Endothelial cell of umbilical vein (primary cell): ENCODE measurements at regions not wholly inside any gene's neighbourhood (a gene's known extent, or its start where the extent isn't known, plus 50 kb on each side); places are given as distances from the start of the nearest gene placed in this dataset.

Experiments
- BruUV-seq: library from RNA; stranded (reverse); fragments of 400-500 nt; replicated peaks from 2 replicates; lab custom pipeline; 2021; lab: Mats Ljungman, UMichigan
- CTCF ChIA-PET: fragments of 300-600, 350-600 bp; sonication (Branson Sonifier 250); formaldehyde crosslinking; loops from one replicate; lab custom pipeline; 2021; ENCODE audit warnings: antibody characterized with exemption, inconsistent platforms; lab: Charles Lee
- POLR2A ChIA-PET: fragments of 300-600, 350-600 bp; sonication (Branson Sonifier 250); formaldehyde crosslinking; loops from one replicate; lab custom pipeline; 2021; ENCODE audit warnings: antibody characterized with exemption, inconsistent platforms; lab: Charles Lee
- DNase-seq: peaks from one replicate; pipeline ENCODE4 v3.0.0-alpha.2; 2011; ENCODE audit warnings: low read depth, low spot score
- FAIRE-seq: peaks from 2 replicates; lab custom pipeline; 2011; peaks lifted over from hg19 to GRCh38; lab: Jason Lieb, UNC
- H2AFZ ChIP-seq: 2 replicates; pipeline ENCODE4 v1.6.0; 2012; ENCODE audit warnings: low read depth, low read length, control low read depth, inconsistent platforms
- H3K27ac ChIP-seq: 2 replicates; pipeline ENCODE4 v1.5.1; 2011; ENCODE audit warnings: low read depth, mild to moderate bottlenecking, control low read depth, low read length, moderate library complexity; ENCODE audit not compliant: insufficient read depth
- H3K27me3 ChIP-seq, 2 experiments: 2 replicates each; pipeline versions ENCODE4 v1.6.0 to v1.6.1; 2011; ENCODE audit warnings: low read length in 2 of 2, mixed read lengths in 1 of 2; ENCODE audit not compliant: control insufficient read depth in 2 of 2, insufficient read depth in 2 of 2
- H3K36me3 ChIP-seq, 2 experiments: 2 replicates in 1 of 2; 3 replicates in 1 of 2; pipeline ENCODE4 v1.5.1; 2011; ENCODE audit warnings: low read length in 2 of 2, mild to moderate bottlenecking in 1 of 2, moderate library complexity in 1 of 2; ENCODE audit not compliant: control insufficient read depth in 2 of 2, insufficient read depth in 2 of 2; ENCODE audit errors: extremely low read depth in 1 of 2
- H3K4me1 ChIP-seq: 3 replicates; pipeline ENCODE4 v1.5.1; 2011; ENCODE audit warnings: mild to moderate bottlenecking, low read length; ENCODE audit not compliant: control insufficient read depth, insufficient read depth; ENCODE audit errors: extremely low read depth
- H3K4me2 ChIP-seq: 2 replicates; pipeline ENCODE4 v1.6.1; 2011; ENCODE audit warnings: low read length, control low read depth, mixed read lengths; ENCODE audit not compliant: insufficient read depth
- H3K4me3 ChIP-seq, 3 experiments: fragments of 200-600 bp in 1 of 3; sonication (generic), shearing (Covaris generic) in 1 of 3; replicated peaks in 1 of 3; 2 replicates each; pipeline ENCODE4 v1.5.1; 2011 to 2016; ENCODE audit warnings: control low read depth in 3 of 3, low read length in 3 of 3, mild to moderate bottlenecking in 2 of 3, inconsistent platforms in 1 of 3, low read depth in 1 of 3, moderate library complexity in 1 of 3; ENCODE audit not compliant: insufficient read depth in 1 of 3
- H3K79me2 ChIP-seq: 2 replicates; pipeline ENCODE4 v1.6.0; 2012; ENCODE audit warnings: low read length, inconsistent platforms; ENCODE audit not compliant: control insufficient read depth, insufficient read depth
- H3K9ac ChIP-seq: replicated peaks from 2 replicates; pipeline ENCODE3; 2011; ENCODE audit warnings: low read length, control low read depth; ENCODE audit not compliant: insufficient read depth; ENCODE audit errors: extremely low read depth
- H3K9me1 ChIP-seq: replicated peaks from 3 replicates; pipeline ENCODE4 v1.6.0; 2011; ENCODE audit warnings: mild to moderate bottlenecking, low read length; ENCODE audit not compliant: control insufficient read depth, insufficient read depth; ENCODE audit errors: extremely low read depth
- H3K9me3 ChIP-seq: replicated peaks from 2 replicates; pipeline ENCODE4 v1.5.1; 2012; ENCODE audit warnings: low read length, inconsistent platforms; ENCODE audit not compliant: control insufficient read depth, insufficient read depth
- H4K20me1 ChIP-seq: replicated peaks from 2 replicates; pipeline ENCODE3; 2011; ENCODE audit warnings: mild to moderate bottlenecking, low read length; ENCODE audit not compliant: control insufficient read depth, insufficient read depth; ENCODE audit errors: extremely low read depth
- EZH2 ChIP-seq: IDR thresholded peaks from 2 replicates; pipeline ENCODE4 v1.6.1; 2012; ENCODE audit warnings: borderline replicate concordance, low read depth, mild to moderate bottlenecking, moderate library complexity, low read length, inconsistent platforms; ENCODE audit not compliant: severe bottlenecking
- FOS ChIP-seq: IDR thresholded peaks from 2 replicates; pipeline ENCODE4 v1.6.1; 2011; ENCODE audit warnings: mild to moderate bottlenecking, low read length, moderate library complexity, borderline replicate concordance; ENCODE audit not compliant: insufficient read depth
- GATA2 ChIP-seq: IDR thresholded peaks from 2 replicates; pipeline ENCODE4 v1.7.0; 2011; ENCODE audit warnings: low read depth, mild to moderate bottlenecking, moderate library complexity, mixed read lengths, low read length; ENCODE audit not compliant: insufficient read length, insufficient read depth
- JUN ChIP-seq: IDR thresholded peaks from 2 replicates; pipeline ENCODE4 v1.6.1; 2011; ENCODE audit warnings: borderline replicate concordance, low read depth; ENCODE audit not compliant: insufficient read length, insufficient read depth
- MAX ChIP-seq: IDR thresholded peaks from 2 replicates; pipeline ENCODE4 v1.6.1; 2011; ENCODE audit not compliant: insufficient read depth, insufficient read length
- MYC ChIP-seq: IDR thresholded peaks from one replicate; pipeline ENCODE4 v1.6.1; 2011; ENCODE audit warnings: mild to moderate bottlenecking, low read depth, low read length
- POLR2A ChIP-seq: IDR thresholded peaks from 2 replicates; pipeline ENCODE4 v1.6.1; 2012; ENCODE audit warnings: low read depth, mild to moderate bottlenecking, control low read depth, low read length
- POLR2AphosphoS5 ChIP-seq: IDR thresholded peaks from 2 replicates; pipeline ENCODE4 v1.6.1; 2012; ENCODE audit warnings: low read depth, mild to moderate bottlenecking, control low read depth, low read length, moderate library complexity; ENCODE audit not compliant: insufficient read depth
- dilution Hi-C: fragments of 300-500 bp; cut with MboI; formaldehyde crosslinking; loops from one replicate; pipeline ENCODE4 v1.15.0; 2019; ENCODE audit warnings: low sequenced_read_pairs; ENCODE audit not compliant: extremely low pct_ligation_motif_present
- intact Hi-C: fragments of 100-400 bp; cut with micrococcal nuclease; formaldehyde crosslinking; loops from one replicate; pipeline ENCODE4 v1.10.0; 2022
- TF ChIP-seq, protein P1 (sequence below), 2 donors: IDR thresholded peaks; 1 replicate in 1 of 2; 2 replicates in 1 of 2; pipeline ENCODE4 v1.5.1; 2011; ENCODE audit warnings: low read length in 2 of 2, mild to moderate bottlenecking in 2 of 2, moderate library complexity in 2 of 2, control low read depth in 1 of 2, inconsistent platforms in 1 of 2, low read depth in 1 of 2; ENCODE audit not compliant: insufficient read depth in 1 of 2; ENCODE audit errors: extremely low read depth in 1 of 2

DNA sequence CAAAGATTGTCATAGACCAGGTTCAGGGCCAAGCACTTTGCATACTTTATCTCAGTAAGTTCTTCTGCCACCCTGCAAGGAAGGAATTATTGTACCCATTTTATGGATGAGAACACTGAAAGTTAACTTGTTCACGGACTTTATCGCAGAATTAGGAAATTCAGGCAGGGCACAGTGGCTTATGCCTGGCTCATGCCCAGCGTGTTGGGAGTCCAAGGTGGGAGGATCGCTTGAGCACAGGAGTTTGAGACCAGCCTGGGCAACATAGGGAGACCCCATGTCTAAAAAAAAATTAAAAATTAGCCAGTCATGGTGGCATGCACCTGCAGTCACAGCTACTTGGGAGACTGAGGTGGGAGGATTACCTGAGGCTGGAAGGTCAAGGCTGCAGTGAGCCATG, 72.4 kb downstream of the MFAP3 start:
- no peaks in the 10 kb centered on the region for H3K36me3 ChIP-seq
- H3K9me3 ChIP-seq = no peaks in the 10 kb centered on the region
- CTCF ChIA-PET = no interaction called here

GRCh38 chr5:154112255-154112654, 73.5 kb downstream of the MFAP3 start:
- Histone ChIP-seq H3K4me2 (no peak overlapping the region), H3K79me2 (no peaks in the 10 kb centered on the region), H3K27ac (no peak overlapping the region), H3K4me1 (no peaks in the 10 kb centered on the region), H3K9ac (no peak overlapping the region), H3K27me3 (peaks cover 5 to 13% of the 10 kb centered on the region in 2 experiments), H4K20me1 (no peaks in the 10 kb centered on the region), H3K36me3 (no peaks in the 10 kb centered on the region), H3K9me3 (no peaks in the 10 kb centered on the region), H3K4me3 (no peak overlapping the region), H3K9me1 (no peaks in the 10 kb centered on the region), H2AFZ (no peak overlapping the region)
- dilution Hi-C loops = no loop called here
- FAIRE-seq (no peak), DNase-seq (no peak)
- ChIA-PET CTCF (interaction anchor here (1.7 kb wide), 1 partner anchor 10 kb away, joined by 3 read pairs; no protein-coding TSS in a partner anchor), POLR2A (no interaction called here)
- no TSS peak for BruUV-seq
- TF ChIP-seq GATA2 (no peak), POLR2A (no peak), MYC (no peak), POLR2AphosphoS5 (no peak), MAX (no peak), FOS (no peak), EZH2 (no peak), JUN (no peak)
- TF ChIP-seq, protein P1, sequence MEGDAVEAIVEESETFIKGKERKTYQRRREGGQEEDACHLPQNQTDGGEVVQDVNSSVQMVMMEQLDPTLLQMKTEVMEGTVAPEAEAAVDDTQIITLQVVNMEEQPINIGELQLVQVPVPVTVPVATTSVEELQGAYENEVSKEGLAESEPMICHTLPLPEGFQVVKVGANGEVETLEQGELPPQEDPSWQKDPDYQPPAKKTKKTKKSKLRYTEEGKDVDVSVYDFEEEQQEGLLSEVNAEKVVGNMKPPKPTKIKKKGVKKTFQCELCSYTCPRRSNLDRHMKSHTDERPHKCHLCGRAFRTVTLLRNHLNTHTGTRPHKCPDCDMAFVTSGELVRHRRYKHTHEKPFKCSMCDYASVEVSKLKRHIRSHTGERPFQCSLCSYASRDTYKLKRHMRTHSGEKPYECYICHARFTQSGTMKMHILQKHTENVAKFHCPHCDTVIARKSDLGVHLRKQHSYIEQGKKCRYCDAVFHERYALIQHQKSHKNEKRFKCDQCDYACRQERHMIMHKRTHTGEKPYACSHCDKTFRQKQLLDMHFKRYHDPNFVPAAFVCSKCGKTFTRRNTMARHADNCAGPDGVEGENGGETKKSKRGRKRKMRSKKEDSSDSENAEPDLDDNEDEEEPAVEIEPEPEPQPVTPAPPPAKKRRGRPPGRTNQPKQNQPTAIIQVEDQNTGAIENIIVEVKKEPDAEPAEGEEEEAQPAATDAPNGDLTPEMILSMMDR (IDR thresholded peaks at IDR 0.05; ENCODE audit: extremely low read depth in 1 of 2, insufficient read depth in 1 of 2, low read depth in 1 of 2, low read length in 2 of 2) = no peak
- intact Hi-C loops = no loop called here

More for the DNA sequence above, 72.4 kb downstream of the MFAP3 start:
- Histone ChIP-seq H3K27ac (no peak overlapping the region), H2AFZ (no peak overlapping the region), H3K4me3 (no peak overlapping the region), H3K79me2 (no peaks in the 10 kb centered on the region), H3K9me1 (no peaks in the 10 kb centered on the region), H3K27me3 (peaks cover 5 to 14% of the 10 kb centered on the region in 2 experiments), H3K9ac (no peak overlapping the region), H3K4me2 (no peak overlapping the region), H3K4me1 (no peaks in the 10 kb centered on the region), H4K20me1 (no peaks in the 10 kb centered on the region)
- intact Hi-C loops = no loop called here
- TF ChIP-seq JUN (no peak), POLR2A (no peak), FOS (no peak)
- DNase-seq (no peak), FAIRE-seq (no peak)
- POLR2A ChIA-PET = no interaction called here
- no TSS peak for BruUV-seq
- dilution Hi-C loops = no loop called here
